Gastrocnemius medialis (tissue), 4 donors: ENCODE measurements at regions not wholly inside any gene's neighbourhood (a gene's known extent, or its start where the extent isn't known, plus 50 kb on each side); places are given as distances from the start of the nearest gene placed in this dataset.

ENCODE experiments used
- ATAC-seq, 2 donors: fragments of 150-250 bp; one replicate each; pipeline ENCODE4 v1.9.1; 2016
- DNase-seq, 2 donors: peaks; one replicate each; pipeline ENCODE4 v3.0.0-alpha.2; 2019
- H3K27ac ChIP-seq, 4 donors: fragments of 200-600 bp; sonication (generic); 1 replicate in 1 of 4; 2 replicates in 3 of 4; pipeline ENCODE4 v1.5.1; 2016 to 2018; ENCODE audit warnings: mild to moderate bottlenecking in 2 of 4, moderate library complexity in 1 of 4
- H3K27me3 ChIP-seq, 3 donors: fragments of 200-600 bp; sonication (generic) in 2 of 3; 1 replicate in 1 of 3; 2 replicates in 2 of 3; pipeline versions ENCODE4 v1.5.1 to v1.6.0; 2016 to 2019; ENCODE audit warnings: mild to moderate bottlenecking in 1 of 3, moderate library complexity in 1 of 3
- H3K36me3 ChIP-seq, 2 donors: fragments of 200-600 bp; sonication (generic) in 1 of 2; one replicate each; pipeline ENCODE4 v1.5.1; 2017 to 2018
- H3K4me1 ChIP-seq, 2 donors: fragments of 200-600 bp; sonication (generic) in 1 of 2; one replicate each; pipeline ENCODE4 v1.5.1; 2016 to 2017; ENCODE audit warnings: mild to moderate bottlenecking in 2 of 2
- H3K4me3 ChIP-seq, 4 donors: fragments of 200-600 bp; sonication (generic) in 3 of 4; 1 replicate in 1 of 4; 2 replicates in 3 of 4; pipeline ENCODE4 v1.5.1; 2016 to 2019; ENCODE audit warnings: mild to moderate bottlenecking in 2 of 4
- H3K9me3 ChIP-seq, 3 donors: fragments of 200-600 bp; sonication (generic) in 2 of 3; 1 replicate in 1 of 3; 2 replicates in 2 of 3; pipeline ENCODE4 v1.5.1; 2016 to 2019
- CTCF ChIP-seq, 5 experiments: fragments of 450-650 bp in 3 of 5; fragments of 200-600 bp in 2 of 5; sonication (generic) in 2 of 5; IDR thresholded peaks in 4 of 5; conservative IDR thresholded peaks in 1 of 5; 1 replicate in 4 of 5; 2 replicates in 1 of 5; pipeline ENCODE4 v1.5.1; 2016 to 2019; ENCODE audit warnings: antibody characterized with exemption in 5 of 5, mild to moderate bottlenecking in 3 of 5, moderate library complexity in 3 of 5
- POLR2A ChIP-seq, 2 donors: fragments of 450-650 bp; IDR thresholded peaks; one replicate each; pipeline ENCODE4 v1.6.1; 2017; ENCODE audit warnings: antibody characterized with exemption in 2 of 2, mild to moderate bottlenecking in 2 of 2, moderate library complexity in 2 of 2
- in situ Hi-C, 4 donors: fragments of 200-750 bp; cut with MboI; loops; one replicate each; pipeline versions ENCODE4 v1.15.0 to v1.8.0; 2017; ENCODE audit warnings: low sequenced_read_pairs in 4 of 4
- intact Hi-C: fragments of 100-400 bp; cut with DNase I; formaldehyde crosslinking; loops from one replicate; pipeline ENCODE4 v1.15.1; 2023; ENCODE audit warnings: low total_unique reads

- H3K27ac ChIP-seq = no peak overlapping the region
- TF ChIP-seq CTCF (IDR thresholded peaks at IDR 0.05 in 4 of 5, conservative IDR thresholded peaks at IDR 0.05 in 1 of 5) (no peak), POLR2A (IDR thresholded peaks at IDR 0.05) (no peak)
- in situ Hi-C loops (no loop called here), intact Hi-C loops (no loop called here)
- no peaks in the 10 kb centered on the region for H3K36me3 ChIP-seq
- H3K4me3 ChIP-seq = no peak overlapping the region
- no peak for ATAC-seq
- H3K9me3 ChIP-seq = no peaks in the 10 kb centered on the region
- peaks cover 0 to 4% of the 10 kb centered on the region in 2 donors for H3K4me1 ChIP-seq
- H3K27me3 ChIP-seq = no peaks in the 10 kb centered on the region
- no peak for DNase-seq
Observed at GRCh38 chr2:134197445-134197844, 56.4 kb upstream of the MGAT5 start.

- TF ChIP-seq CTCF (IDR thresholded peaks at IDR 0.05 in 4 of 5, conservative IDR thresholded peaks at IDR 0.05 in 1 of 5) = no peak
- no peak for TF ChIP-seq POLR2A (IDR thresholded peaks at IDR 0.05)
- ATAC-seq (no peak), DNase-seq (no peak)
- no peaks in the 10 kb centered on the region for H3K27me3 ChIP-seq
- no peaks in the 10 kb centered on the region for H3K36me3 ChIP-seq
- H3K9me3 ChIP-seq = no peaks in the 10 kb centered on the region
- intact Hi-C loops = no loop called here
- H3K4me3 ChIP-seq = no peak overlapping the region
- H3K27ac ChIP-seq = no peak overlapping the region
- H3K4me1 ChIP-seq = peaks cover 0 to 4% of the 10 kb centered on the region in 2 donors
- in situ Hi-C loops = no loop called here
Observed at GRCh38 chr2:134198006-134198634, 55.8 kb upstream of the MGAT5 start.

- in situ Hi-C loops = no loop called here
- intact Hi-C loops = no loop called here
- no peak overlapping the region for H3K27ac ChIP-seq
Observed at GRCh38 chr2:134199123-134199522, 54.7 kb upstream of the MGAT5 start.

DNA sequence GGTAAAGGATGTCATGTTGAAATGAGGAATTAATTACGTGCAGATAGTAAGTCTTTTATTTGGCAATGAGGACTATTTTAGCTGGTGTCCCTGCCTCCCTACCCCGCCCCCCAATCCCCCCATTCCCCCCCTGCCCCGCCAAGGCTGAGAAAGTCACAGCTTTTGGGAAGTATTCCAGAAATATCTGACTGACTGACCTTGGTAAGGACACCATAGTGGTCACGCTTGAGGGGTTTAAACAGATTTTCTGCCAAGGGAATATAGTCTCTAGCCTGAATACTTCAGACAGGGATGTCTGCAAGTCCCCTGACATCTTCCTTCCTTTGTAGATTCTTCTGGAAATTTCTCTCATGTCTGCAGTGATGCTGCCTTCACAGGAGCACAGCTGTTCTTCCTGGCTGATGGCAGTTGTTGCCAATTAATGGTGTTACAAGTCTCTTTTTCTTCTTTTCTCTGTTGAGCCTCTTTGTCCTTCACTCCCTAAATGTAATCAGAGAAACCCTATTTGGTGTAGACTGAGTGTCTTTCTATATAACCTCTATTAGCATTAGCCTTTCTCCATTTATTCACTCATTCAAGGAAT is 53.7 kb upstream of the MGAT5 start:
- TF ChIP-seq POLR2A (IDR thresholded peaks at IDR 0.05) = no peak
- no peak for TF ChIP-seq CTCF (IDR thresholded peaks at IDR 0.05 in 4 of 5, conservative IDR thresholded peaks at IDR 0.05 in 1 of 5)
- no peaks in the 10 kb centered on the region for H3K27me3 ChIP-seq
- peaks cover 0 to 4% of the 10 kb centered on the region in 2 donors for H3K4me1 ChIP-seq
- no peaks in the 10 kb centered on the region for H3K9me3 ChIP-seq
- in situ Hi-C loops (no loop called here), intact Hi-C loops (loop anchor here (10.0 kb wide), 1 partner anchor 315 kb away; no protein-coding TSS in a partner anchor)
- no peak overlapping the region for H3K4me3 ChIP-seq
- H3K36me3 ChIP-seq = no peaks in the 10 kb centered on the region
- no peak for ATAC-seq
- DNase-seq = no peak
- H3K27ac ChIP-seq = no peak overlapping the region

More at GRCh38 chr2:134199123-134199522, 54.7 kb upstream of the MGAT5 start:
- Histone ChIP-seq H3K4me3 (no peak overlapping the region), H3K4me1 (peaks cover 0 to 4% of the 10 kb centered on the region in 2 donors), H3K9me3 (no peaks in the 10 kb centered on the region), H3K36me3 (no peaks in the 10 kb centered on the region), H3K27me3 (no peaks in the 10 kb centered on the region)
- no peak for DNase-seq
- no peak for TF ChIP-seq CTCF (IDR thresholded peaks at IDR 0.05 in 4 of 5, conservative IDR thresholded peaks at IDR 0.05 in 1 of 5)
- no peak for ATAC-seq
